Activated CD8-positive, alpha-beta memory T cell treated with anti-CD3 and anti-CD28 coated beads for 48 hours (primary cell): ENCODE measurements at regions not wholly inside any gene's neighbourhood (a gene's known extent, or its start where the extent isn't known, plus 50 kb on each side); places are given as distances from the start of the nearest gene placed in this dataset.

Experiments
- DNase-seq, 3 experiments: peaks; one replicate each; pipeline ENCODE4 v3.0.0-alpha.2; 2020; ENCODE audit warnings: low read depth in 2 of 3, low spot score in 2 of 3

- no peak for DNase-seq
Observed at GRCh38 chr1:233516732-233517131, 97.2 kb upstream of the KCNK1 start.

GRCh38 chr1:233518344-233518743 lies 95.6 kb upstream of the KCNK1 start:
- peak in 1 of 3 experiments; percentile 22 for DNase-seq

- no peak for DNase-seq
Observed at GRCh38 chr1:233520261-233521191, 93.4 kb upstream of the KCNK1 start.

GRCh38 chr1:233523047-233523446 lies 90.9 kb upstream of the KCNK1 start:
- DNase-seq, result no peak

GRCh38 chr1:233527818-233528217 lies 86.1 kb upstream of the KCNK1 start:
- DNase-seq, result no peak

- no peak for DNase-seq
Observed at GRCh38 chr1:233530665-233531386, 83.1 kb upstream of the KCNK1 start.

- no peak for DNase-seq
Observed at GRCh38 chr1:233540816-233541215, 73.1 kb upstream of the KCNK1 start.

GRCh38 chr1:233543338-233544255 lies 70.3 kb upstream of the KCNK1 start:
- no peak for DNase-seq

GRCh38 chr1:233544304-233544703 lies 69.6 kb upstream of the KCNK1 start:
- no peak for DNase-seq

GRCh38 chr1:233547726-233548125 lies 66.2 kb upstream of the KCNK1 start:
- no peak for DNase-seq

- no peak for DNase-seq
Observed at GRCh38 chr1:233549404-233549803, 64.5 kb upstream of the KCNK1 start.

GRCh38 chr1:233549917-233550316 lies 64.0 kb upstream of the KCNK1 start:
- no peak for DNase-seq

GRCh38 chr1:233554037-233554436 lies 59.9 kb upstream of the KCNK1 start:
- DNase-seq, result no peak

- DNase-seq, result no peak
Observed at GRCh38 chr1:233561708-233562426, 52.0 kb upstream of the KCNK1 start.
